C4-2B (cell line): ENCODE measurements at regions not wholly inside any gene's neighbourhood (a gene's known extent, or its start where the extent isn't known, plus 50 kb on each side); places are given as distances from the start of the nearest gene placed in this dataset.
A peak's percentile ranks its signal among the peaks of the same experiment; 100 is the strongest.

Source experiments
- H3K27ac ChIP-seq: fragments of 450-650 bp; 2 replicates; pipeline ENCODE4 v1.5.1; 2017
- ZFX ChIP-seq: fragments of 450-650 bp; IDR thresholded peaks from 2 replicates; pipeline ENCODE4 v1.6.1; 2017
- TF ChIP-seq, protein P1 (sequence below): fragments of 450-650 bp; conservative IDR thresholded peaks from 2 replicates; pipeline ENCODE4 v1.5.1; 2017; ENCODE audit warnings: mild to moderate bottlenecking

DNA sequence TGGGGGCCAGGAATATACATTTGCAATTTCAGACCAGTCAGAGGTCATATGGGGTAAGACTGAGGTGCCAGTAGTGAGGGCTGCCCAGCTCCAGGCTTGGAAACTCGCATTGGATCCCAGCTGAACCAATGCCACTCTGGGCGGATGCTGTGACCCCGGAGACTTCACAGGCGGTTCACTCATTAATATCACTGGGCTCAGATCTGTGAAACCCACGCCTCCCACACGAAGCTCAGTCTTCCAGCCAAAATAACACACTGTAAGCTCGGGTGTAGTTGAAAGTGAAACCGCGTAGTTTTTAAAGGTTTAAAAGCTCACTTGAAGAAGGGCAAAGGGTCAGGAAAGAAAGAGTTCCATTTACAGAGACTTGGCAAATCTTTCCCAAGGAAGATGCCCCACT, 254.8 kb downstream of the FOXL1 start:
- TF ChIP-seq, protein P1, sequence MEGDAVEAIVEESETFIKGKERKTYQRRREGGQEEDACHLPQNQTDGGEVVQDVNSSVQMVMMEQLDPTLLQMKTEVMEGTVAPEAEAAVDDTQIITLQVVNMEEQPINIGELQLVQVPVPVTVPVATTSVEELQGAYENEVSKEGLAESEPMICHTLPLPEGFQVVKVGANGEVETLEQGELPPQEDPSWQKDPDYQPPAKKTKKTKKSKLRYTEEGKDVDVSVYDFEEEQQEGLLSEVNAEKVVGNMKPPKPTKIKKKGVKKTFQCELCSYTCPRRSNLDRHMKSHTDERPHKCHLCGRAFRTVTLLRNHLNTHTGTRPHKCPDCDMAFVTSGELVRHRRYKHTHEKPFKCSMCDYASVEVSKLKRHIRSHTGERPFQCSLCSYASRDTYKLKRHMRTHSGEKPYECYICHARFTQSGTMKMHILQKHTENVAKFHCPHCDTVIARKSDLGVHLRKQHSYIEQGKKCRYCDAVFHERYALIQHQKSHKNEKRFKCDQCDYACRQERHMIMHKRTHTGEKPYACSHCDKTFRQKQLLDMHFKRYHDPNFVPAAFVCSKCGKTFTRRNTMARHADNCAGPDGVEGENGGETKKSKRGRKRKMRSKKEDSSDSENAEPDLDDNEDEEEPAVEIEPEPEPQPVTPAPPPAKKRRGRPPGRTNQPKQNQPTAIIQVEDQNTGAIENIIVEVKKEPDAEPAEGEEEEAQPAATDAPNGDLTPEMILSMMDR = no peak
- TF ChIP-seq ZFX = no peak
- no peak overlapping the region for H3K27ac ChIP-seq

DNA sequence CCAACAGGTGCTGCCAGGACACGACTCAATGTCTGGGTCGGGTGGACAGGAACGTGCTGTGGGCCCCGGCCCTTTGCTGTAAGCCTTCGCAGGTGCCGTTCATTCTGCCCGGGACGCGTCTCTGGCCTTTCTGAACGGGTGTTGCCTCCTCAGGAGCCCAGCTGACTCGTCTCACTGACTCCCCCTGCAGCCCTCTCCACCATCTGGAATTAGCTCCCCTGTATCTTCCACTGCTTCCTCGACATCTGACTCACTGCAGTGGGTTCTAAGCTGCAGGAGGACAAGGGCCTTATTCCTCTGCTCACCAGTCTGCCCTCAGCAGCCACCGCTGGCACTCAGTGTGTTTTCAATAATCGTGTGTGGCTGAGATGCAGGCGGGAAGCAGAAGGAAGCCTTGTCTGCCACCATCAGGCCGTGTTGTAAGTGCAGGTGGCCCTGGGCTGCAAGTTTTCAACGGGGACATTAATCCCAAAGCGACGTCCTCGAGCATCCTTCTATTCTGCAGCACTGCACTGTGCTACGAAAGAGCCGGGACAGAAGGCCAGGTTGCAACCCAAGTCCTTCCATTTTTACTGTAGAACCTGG, 256.2 kb downstream of the FOXL1 start:
- H3K27ac ChIP-seq = no peak overlapping the region
- TF ChIP-seq ZFX = no peak
- TF ChIP-seq, protein P1 = peak; percentile 40

DNA sequence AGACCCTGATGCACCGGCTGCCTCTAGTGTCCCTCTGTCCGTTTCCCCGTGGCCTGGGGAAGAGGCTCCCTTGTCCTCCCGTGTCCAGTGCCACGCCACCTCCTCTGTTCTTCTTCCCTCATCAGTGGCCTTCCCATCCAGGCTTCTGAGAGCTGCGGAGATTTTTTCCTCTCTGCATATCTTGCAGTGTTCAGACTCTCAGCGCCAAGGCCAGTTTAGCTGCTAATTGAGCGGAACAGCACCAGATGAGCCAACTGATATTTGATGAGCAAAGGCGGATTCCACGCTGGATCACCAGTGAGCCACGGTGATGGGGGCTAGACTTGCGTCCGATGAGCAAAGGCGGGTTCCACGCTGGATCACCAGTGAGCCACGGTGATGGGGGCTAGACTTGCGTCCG, 257.6 kb downstream of the FOXL1 start:
- H3K27ac ChIP-seq = no peak overlapping the region
- TF ChIP-seq, protein P1 = no peak
- no peak for TF ChIP-seq ZFX

DNA sequence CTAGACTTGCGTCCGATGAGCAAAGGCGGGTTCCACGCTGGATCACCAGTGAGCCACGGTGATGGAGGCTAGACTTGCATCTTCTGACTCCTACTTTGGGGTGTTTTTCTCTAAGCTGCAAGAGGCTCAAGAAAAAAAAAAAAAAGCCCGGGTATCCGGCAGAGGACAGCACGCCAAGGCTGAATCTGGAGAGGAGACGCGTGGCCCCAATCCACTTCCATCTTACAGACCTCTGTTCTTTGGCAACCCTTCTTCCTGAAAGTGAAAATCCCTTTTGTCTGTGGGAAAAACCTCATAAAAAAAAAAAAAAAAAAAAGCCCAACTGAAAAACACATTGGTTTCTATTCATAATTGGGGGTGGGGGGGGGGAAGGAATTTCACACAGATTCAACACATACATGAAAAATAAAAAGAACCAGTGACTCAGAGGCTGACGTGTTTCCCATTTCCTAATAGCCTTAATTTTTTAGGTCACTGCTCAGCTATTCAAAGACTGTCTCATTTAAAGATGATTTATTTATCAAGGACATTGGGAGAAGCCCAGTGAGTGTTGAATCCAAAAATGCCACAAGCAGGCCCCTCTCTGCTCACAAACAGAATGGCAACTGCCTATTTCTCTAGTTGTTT, 258.3 kb downstream of the FOXL1 start:
- no peak for TF ChIP-seq ZFX
- TF ChIP-seq, protein P1 = no peak
- H3K27ac ChIP-seq = no peak overlapping the region

DNA sequence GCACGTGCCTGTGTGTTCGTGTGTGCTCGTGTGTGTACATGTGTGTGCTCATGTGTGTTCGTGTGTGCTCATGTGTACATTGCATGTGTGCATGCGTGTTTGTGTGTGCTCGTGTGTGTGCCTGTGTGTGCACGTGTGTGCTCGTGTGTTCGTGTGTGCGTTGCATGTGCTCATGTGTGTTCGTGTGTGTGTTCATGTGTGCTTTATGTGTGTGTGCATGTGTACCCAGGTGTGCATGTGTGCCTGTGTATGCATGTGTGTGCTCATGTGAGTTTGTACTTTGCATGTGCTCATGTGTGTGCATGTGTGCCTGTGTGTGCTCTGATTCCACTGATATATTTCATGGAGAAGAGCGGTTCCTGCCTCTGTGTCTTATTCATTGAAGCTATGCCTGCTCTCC, 265.5 kb downstream of the FOXL1 start:
- TF ChIP-seq ZFX = no peak
- TF ChIP-seq, protein P1 = no peak

DNA sequence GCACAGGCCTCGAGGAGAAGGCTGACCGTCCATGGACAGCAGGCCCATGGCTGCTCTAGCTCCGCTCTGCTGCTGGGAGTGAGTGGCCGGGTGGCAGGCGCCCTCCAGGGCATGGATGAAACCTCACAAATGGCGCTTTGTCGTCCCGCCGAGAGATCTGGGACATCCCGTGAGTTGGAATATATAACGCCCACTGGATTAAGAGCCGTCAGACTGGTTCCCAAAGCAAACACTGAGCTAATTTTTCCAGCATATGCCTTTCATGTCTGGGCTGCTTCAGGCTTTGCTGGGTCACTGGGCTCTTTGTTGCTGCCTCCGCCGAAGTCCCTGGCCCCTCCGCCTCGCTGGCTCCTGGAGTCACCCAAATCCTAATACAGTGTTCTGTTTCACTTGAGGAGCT, 266.3 kb downstream of the FOXL1 start:
- peak overlapping the region; percentile 14 for H3K27ac ChIP-seq
- no peak for TF ChIP-seq ZFX
- TF ChIP-seq, protein P1 = no peak

More for the DNA sequence above, 265.5 kb downstream of the FOXL1 start:
- no peak overlapping the region for H3K27ac ChIP-seq

DNA sequence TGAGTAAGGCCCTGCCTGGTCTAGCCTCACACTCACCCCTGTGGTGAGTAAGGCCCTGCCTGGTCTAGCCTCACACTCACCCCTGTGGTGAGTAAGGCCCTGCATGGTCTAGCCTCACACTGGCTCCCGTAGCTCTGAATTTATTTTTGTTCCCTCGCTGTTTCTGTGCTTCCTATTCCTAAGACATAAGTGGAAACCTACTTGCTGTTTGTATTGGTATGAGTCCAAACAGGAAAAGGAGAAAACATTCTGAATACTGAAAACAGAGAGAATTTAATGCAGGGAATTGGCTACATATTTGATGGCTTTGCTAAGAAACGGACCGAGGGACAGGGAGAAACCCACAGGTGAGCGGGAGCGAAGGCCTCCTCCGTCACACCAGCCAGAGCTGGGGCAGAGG, 267.8 kb downstream of the FOXL1 start:
- no peak for TF ChIP-seq ZFX
- TF ChIP-seq, protein P1 = no peak
- no peak overlapping the region for H3K27ac ChIP-seq
